Stomach (tissue), 8 donors: ENCODE measurements at regions not wholly inside any gene's neighbourhood (a gene's known extent, or its start where the extent isn't known, plus 50 kb on each side); places are given as distances from the start of the nearest gene placed in this dataset.

Experiments used
- DNase-seq, 2 donors: peaks; one replicate each; pipeline versions ENCODE4 v3.0.0 to v3.0.0-alpha.2; 2013 to 2019
- H3K27ac ChIP-seq, 5 donors: fragments of 200-600 bp in 4 of 5; sonication (generic) in 4 of 5; one replicate each; pipeline ENCODE4 v1.5.1; 2013 to 2019; ENCODE audit warnings: mild to moderate bottlenecking in 1 of 5, moderate library complexity in 1 of 5
- H3K27me3 ChIP-seq, 3 donors: fragments of 200-600 bp; sonication (generic); one replicate each; pipeline ENCODE4 v1.5.1; 2017 to 2019; ENCODE audit warnings: mixed run types in 1 of 3
- H3K36me3 ChIP-seq, 4 donors: fragments of 200-600 bp; sonication (generic); 1 replicate in 3 of 4; 2 replicates in 1 of 4; pipeline ENCODE4 v1.5.1; 2016 to 2019
- H3K4me1 ChIP-seq, 4 donors: fragments of 200-600 bp; sonication (generic); one replicate each; pipeline ENCODE4 v1.5.1; 2016 to 2019
- H3K4me3 ChIP-seq, 4 donors: fragments of 200-600 bp; sonication (generic) in 3 of 4; one replicate each; pipeline ENCODE4 v1.5.1; 2016 to 2019; ENCODE audit warnings: mild to moderate bottlenecking in 1 of 4
- H3K9me3 ChIP-seq, 4 donors: fragments of 200-600 bp; sonication (generic); one replicate each; pipeline ENCODE4 v1.5.1; 2016 to 2019
- CTCF ChIP-seq, 7 experiments: fragments of 450-650 bp in 4 of 7; fragments of 200-600 bp in 3 of 7; sonication (generic) in 3 of 7; IDR thresholded peaks; one replicate each; pipeline ENCODE4 v1.5.1; 2016 to 2019; ENCODE audit warnings: antibody characterized with exemption in 7 of 7, control low read depth in 2 of 7, mild to moderate bottlenecking in 1 of 7
- EP300 ChIP-seq: sonication (generic); formaldehyde crosslinking; IDR thresholded peaks from one replicate; pipeline ENCODE4 v1.6.1; 2017; ENCODE audit warnings: antibody characterized with exemption
- POLR2A ChIP-seq, 4 donors: fragments of 450-650 bp; IDR thresholded peaks; one replicate each; pipeline ENCODE4 v1.6.1; 2016; ENCODE audit warnings: antibody characterized with exemption in 4 of 4, control low read depth in 2 of 4, mild to moderate bottlenecking in 1 of 4, moderate library complexity in 1 of 4
- POLR2AphosphoS5 ChIP-seq, 3 donors: sonication (generic); formaldehyde crosslinking; IDR thresholded peaks; one replicate each; pipeline ENCODE4 v1.6.1; 2016; ENCODE audit warnings: antibody characterized with exemption in 3 of 3
- WGBS, 5 donors: extraction: QIAGEN DNeasy Blood & Tissue Kit in 3 of 5; methylation state at CpG; one replicate each; pipeline versions ENCODE4 v1.1.5 to v1.1.7; 2013 to 2018; 5-methylcytosine and 5-hydroxymethylcytosine counted together
- intact Hi-C: fragments of 100-400 bp; cut with DNase I; formaldehyde crosslinking; loops from one replicate; pipeline ENCODE4 v1.15.1; 2023; ENCODE audit warnings: low total_unique reads
- donor health status: healthy with polysubstance abuse.
- donor health status: Bipolar disorder and iron deficiency.
- donor health status: healthy.

DNA sequence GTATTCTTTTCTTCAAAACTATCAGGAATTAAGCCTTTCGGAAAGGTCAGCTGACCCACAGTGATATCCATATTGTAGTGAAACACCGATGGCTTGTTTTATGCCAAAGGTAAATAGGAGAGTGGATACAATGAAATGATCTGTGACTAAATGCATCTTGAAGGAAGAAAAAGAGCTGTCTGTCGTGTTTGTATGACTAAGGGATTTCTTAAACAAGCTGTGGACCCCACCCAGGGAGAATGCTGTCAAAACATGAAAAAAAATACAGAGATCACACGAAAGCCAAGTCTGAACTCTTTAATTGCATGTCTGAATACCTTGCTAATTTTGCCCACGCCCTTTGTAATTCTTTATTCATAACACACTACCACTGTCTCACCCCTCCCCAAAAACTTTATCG, 286.4 kb upstream of the WWC1 start:
- H3K9me3 ChIP-seq = peaks cover 0 to 3% (median 0%) of the 10 kb centered on the region in 4 donors
- H3K4me3 ChIP-seq = no peak overlapping the region
- H3K27me3 ChIP-seq = no peaks in the 10 kb centered on the region
- peaks cover 0 to 4% (median 0%) of the 10 kb centered on the region in 4 donors for H3K4me1 ChIP-seq
- no peak for DNase-seq
- 61 to 79% (median 64%) methylated on average over 6 of the region's 6 CpGs for WGBS, 5 donors
- TF ChIP-seq POLR2AphosphoS5 (IDR thresholded peaks at IDR 0.05) (no peak), CTCF (IDR thresholded peaks at IDR 0.05) (no peak), POLR2A (IDR thresholded peaks at IDR 0.05) (no peak), EP300 (no peak)
- no peak overlapping the region for H3K27ac ChIP-seq
- intact Hi-C loops = no loop called here
- H3K36me3 ChIP-seq = no peaks in the 10 kb centered on the region

DNA sequence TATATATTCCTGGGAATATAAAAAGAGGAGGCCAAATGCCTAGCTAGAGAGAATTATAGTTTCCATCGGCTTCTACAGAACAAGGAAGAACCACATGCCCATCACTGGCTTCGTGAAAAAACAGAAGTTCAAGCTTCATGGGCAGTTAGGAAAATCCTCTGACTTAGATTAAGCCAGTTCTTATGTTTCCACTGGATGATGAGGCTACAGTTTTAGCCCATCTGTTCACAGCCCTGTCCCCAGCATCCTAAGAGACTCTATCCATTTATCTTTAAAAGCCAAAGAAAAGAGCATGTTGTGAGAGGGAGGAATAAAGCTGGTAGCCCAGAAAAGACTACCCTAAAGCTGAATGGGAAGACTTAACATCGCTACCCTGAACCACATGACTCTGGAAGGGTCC, 285.5 kb upstream of the WWC1 start:
- Histone ChIP-seq H3K27ac (no peak overlapping the region), H3K9me3 (no peaks in the 10 kb centered on the region), H3K36me3 (no peaks in the 10 kb centered on the region), H3K27me3 (no peaks in the 10 kb centered on the region), H3K4me3 (no peak overlapping the region), H3K4me1 (peaks cover 0 to 4% (median 0%) of the 10 kb centered on the region in 4 donors)
- WGBS, 5 donors = 67 to 81% (median 73%) methylated on average over 3 of the region's 3 CpGs
- TF ChIP-seq CTCF (IDR thresholded peaks at IDR 0.05) (no peak), POLR2A (IDR thresholded peaks at IDR 0.05) (no peak), POLR2AphosphoS5 (IDR thresholded peaks at IDR 0.05) (no peak), EP300 (no peak)
- DNase-seq = no peak
- intact Hi-C loops = no loop called here

DNA sequence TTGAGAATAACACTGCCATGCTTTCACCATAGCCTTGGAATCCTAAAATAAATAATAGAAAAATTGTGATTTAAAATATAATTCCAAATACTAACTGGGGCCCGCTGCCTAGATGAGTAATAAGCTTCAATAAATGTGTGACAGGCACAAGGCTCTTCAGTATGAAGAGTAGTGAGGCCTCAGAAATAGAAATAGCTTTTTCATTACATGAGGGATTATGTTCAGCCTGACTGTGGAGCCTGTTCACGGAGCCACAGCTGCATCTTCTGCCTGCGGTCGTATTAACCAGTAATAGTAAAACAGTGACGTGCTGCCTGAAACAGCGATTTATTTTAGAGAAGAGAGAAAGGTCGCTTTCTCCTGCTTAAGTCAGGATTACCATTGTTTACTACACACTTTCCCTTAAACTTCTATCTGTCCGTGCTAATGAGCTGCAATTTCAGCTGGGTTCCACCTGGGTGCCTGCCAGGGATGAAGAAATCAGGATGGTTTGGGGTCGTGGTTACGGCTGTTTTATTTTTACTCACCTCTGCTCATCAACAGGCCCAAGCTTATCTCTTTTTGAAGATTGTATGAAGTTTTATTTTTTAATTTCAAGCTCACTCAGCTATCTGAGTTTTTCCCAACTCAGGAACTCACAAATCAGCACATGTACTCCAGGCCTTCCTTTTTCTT, 284.9 kb upstream of the WWC1 start:
- no peak overlapping the region for H3K27ac ChIP-seq
- TF ChIP-seq EP300 (no peak), POLR2A (IDR thresholded peaks at IDR 0.05) (no peak), POLR2AphosphoS5 (IDR thresholded peaks at IDR 0.05) (no peak)
- no peaks in the 10 kb centered on the region for H3K36me3 ChIP-seq
- no peaks in the 10 kb centered on the region for H3K9me3 ChIP-seq
- peaks cover 0 to 4% (median 0%) of the 10 kb centered on the region in 4 donors for H3K4me1 ChIP-seq
- H3K27me3 ChIP-seq = no peaks in the 10 kb centered on the region
- intact Hi-C loops = no loop called here
- 53 to 66% (median 64%) methylated on average over 10 of the region's 10 CpGs for WGBS, 5 donors
- no peak for DNase-seq
- H3K4me3 ChIP-seq = no peak overlapping the region

- no peak overlapping the region for H3K27ac ChIP-seq
- intact Hi-C loops = no loop called here
- H3K27me3 ChIP-seq = no peaks in the 10 kb centered on the region
- no peak overlapping the region for H3K4me3 ChIP-seq
- H3K36me3 ChIP-seq = no peaks in the 10 kb centered on the region
- no peak for DNase-seq
- H3K9me3 ChIP-seq = no peaks in the 10 kb centered on the region
- whole genome bisulfite sequencing, 5 donors = 79 to 84% (median 84%) methylated on average over 8 of the region's 8 CpGs
- H3K4me1 ChIP-seq = peaks cover 0 to 4% (median 0%) of the 10 kb centered on the region in 4 donors
- TF ChIP-seq POLR2A (IDR thresholded peaks at IDR 0.05) (no peak), EP300 (no peak), CTCF (IDR thresholded peaks at IDR 0.05) (no peak), POLR2AphosphoS5 (IDR thresholded peaks at IDR 0.05) (no peak)
These were observed 284.2 kb upstream of the WWC1 start for GRCh38 chr5:168007286-168007685.

DNA sequence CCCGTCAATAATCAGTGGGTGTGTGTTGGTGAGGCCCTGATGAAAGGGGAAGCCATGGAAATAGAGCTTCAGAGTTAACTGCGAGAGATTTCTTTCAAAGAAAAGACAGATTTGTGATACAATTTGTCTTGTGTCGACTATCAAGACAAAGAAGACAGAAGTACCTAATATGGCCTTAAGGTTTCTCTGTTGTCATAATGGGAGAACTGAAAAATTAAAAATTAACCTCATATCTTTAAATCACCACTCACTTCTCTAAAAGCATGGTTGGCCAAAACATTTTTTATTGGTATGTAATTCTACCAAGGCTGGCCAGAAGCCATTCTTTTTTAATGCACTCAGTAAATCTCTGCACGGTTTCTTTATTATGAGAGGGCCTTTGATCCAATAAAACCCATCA, 282.9 kb upstream of the WWC1 start:
- Histone ChIP-seq H3K4me3 (no peak overlapping the region), H3K27me3 (no peaks in the 10 kb centered on the region), H3K4me1 (peaks cover 0 to 4% (median 0%) of the 10 kb centered on the region in 4 donors), H3K9me3 (no peaks in the 10 kb centered on the region), H3K36me3 (no peaks in the 10 kb centered on the region), H3K27ac (no peak overlapping the region)
- TF ChIP-seq EP300 (no peak), POLR2AphosphoS5 (IDR thresholded peaks at IDR 0.05) (no peak), CTCF (IDR thresholded peaks at IDR 0.05) (no peak), POLR2A (IDR thresholded peaks at IDR 0.05) (no peak)
- intact Hi-C loops = no loop called here
- WGBS, 5 donors = 76 to 79% (median 77%) methylated on average over 4 of the region's 4 CpGs
- no peak for DNase-seq
